DMS79 treated with DMSO at 0.1 percent for 48 hours (cell line): ENCODE measurements at regions not wholly inside any gene's neighbourhood (a gene's known extent, or its start where the extent isn't known, plus 50 kb on each side); places are given as distances from the start of the nearest gene placed in this dataset.
"Not testable (repeated sequence)": the region's sequence is repeated elsewhere in the genome, so short reads cannot be mapped to it uniquely, and the experiment has no call there.

Experiments
- DNase-seq: peaks from one replicate; lab custom pipeline; 2025; lab: John Stamatoyannopoulos, UW

DNA sequence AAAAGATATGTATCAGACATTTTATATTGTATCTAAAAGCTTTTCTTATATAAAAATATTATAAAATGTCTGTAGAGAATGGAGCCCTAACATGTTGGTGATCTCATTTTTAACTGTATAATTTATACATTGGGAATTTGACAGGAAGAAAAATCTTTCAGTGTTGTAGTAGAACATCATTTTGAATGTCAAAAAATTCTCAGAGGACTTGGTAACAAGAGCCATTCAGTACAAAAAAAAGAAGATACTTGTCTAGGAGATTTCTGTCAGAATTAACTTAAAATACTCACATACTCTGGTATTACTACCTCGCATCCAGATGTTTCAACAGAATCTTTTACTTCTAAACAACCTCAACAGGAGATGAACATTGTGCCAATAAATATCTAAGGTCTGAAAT is 1277.9 kb downstream of the ROBO2 start:
- DNase-seq, result no peak

GRCh38 chr3:78322780-78323179 is 1282.9 kb downstream of the ROBO2 start:
- no peak for DNase-seq

DNA sequence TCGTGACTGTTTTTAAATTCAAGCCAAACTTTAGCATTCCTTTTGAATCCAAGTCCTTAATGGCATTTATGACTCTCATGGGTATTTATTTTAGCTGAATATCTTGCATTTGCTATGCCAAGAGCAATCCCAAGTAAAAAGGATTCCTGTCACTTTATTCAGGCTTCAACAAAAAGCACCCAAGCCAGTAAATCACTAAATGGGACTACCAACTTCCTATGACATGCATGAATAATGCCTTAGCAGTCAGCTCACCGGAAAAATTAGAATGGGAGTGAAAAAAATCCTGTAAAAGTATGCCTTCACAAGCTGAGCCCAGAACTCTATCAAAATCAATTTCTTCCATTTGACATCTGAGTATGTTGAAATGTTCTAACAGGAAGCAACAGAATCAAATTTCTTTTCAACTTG is 1297.9 kb downstream of the ROBO2 start:
- no peak for DNase-seq

- DNase-seq, result no peak
These were observed 1298.5 kb downstream of the ROBO2 start for GRCh38 chr3:78338405-78338804.

- DNase-seq, result no peak
These were observed 1303.3 kb downstream of the ROBO2 start for GRCh38 chr3:78343221-78343620.

- not testable (repeated sequence) for DNase-seq
These were observed 1304.4 kb downstream of the ROBO2 start for GRCh38 chr3:78344267-78344666.

DNA sequence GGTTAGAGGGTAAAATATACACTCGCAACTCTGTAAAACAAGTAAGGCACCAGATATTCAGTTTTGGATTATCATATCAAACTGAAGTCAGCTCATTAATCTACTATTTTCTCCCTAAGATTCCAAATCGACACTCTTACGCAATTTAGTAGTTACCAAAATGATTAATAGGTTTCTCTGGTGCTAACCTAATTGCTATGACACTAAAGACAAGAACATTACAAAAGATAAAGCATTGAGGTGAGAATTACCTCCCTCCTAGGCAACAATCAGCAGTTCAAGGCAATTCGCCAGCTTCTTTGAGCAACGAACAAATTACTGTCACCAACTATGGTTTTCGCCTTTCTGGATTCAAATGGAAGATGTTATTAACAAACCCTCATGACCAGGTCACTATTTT is 1305.0 kb downstream of the ROBO2 start:
- DNase-seq, result no peak

GRCh38 chr3:78347176-78347575 is 1307.3 kb downstream of the ROBO2 start:
- DNase-seq, result no peak

GRCh38 chr3:78348664-78349063 is 1308.8 kb downstream of the ROBO2 start:
- DNase-seq, result no peak

DNA sequence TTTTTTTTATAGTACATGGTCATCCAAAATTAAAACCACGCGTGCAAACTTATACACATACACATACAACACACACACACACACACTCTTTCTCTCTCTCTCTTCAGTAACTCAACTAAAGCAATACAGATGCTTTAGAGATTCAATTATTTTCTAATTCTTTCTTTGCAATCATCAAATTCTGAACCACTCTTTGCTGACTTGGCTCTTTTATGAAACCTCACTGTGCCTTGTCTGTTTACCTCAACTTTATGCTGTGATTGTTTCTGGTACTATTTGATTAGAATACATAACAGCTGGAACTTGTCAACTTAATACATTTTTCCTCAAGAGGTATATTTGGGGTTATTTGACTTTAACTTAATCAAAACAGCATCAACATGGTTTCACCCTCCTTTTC is 1309.7 kb downstream of the ROBO2 start:
- no peak for DNase-seq

- DNase-seq, result no peak
These were observed 1311.4 kb downstream of the ROBO2 start for GRCh38 chr3:78351334-78351733.

- no peak for DNase-seq
These were observed 1313.3 kb downstream of the ROBO2 start for GRCh38 chr3:78353231-78353630.

DNA sequence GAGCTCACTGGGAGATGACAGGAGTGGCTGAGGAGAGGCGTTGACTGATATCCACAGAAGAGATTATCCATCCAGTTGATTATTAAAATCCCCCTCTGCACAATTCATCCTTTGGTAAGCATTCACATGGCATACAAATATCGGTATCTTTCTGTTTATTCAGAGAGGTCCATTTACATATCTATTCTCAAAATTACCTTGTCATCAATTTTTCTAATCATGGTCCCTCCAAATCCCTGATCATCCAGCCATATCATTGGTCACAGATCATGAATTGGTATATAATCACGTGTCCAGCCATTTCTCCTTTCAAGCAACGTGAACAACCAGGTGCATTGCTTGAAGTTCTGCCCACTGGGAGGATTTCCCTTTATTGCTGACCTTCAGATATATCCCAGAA is 1321.0 kb downstream of the ROBO2 start:
- no peak for DNase-seq

GRCh38 chr3:78368636-78369345 is 1328.9 kb downstream of the ROBO2 start:
- no peak for DNase-seq

DNA sequence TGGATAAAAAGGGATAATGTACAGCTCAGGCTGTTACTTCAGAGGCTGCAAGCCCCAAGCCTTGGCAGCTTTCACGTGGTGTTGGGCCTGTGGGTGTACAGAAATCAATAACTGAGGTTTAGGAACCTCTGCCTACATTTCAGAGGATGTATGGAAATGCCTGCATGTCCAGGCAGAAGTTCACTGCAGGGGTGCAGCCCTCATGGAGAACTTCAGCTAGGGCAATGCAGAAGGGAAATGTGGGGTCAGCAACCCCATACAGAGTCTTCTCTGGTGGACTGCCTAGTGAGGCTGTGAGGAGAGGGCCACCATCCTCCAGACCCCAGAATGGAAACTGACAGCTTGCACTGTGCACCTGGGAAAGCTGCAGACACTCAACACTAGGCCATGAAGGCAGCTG is 1350.3 kb downstream of the ROBO2 start:
- no peak for DNase-seq

DNA sequence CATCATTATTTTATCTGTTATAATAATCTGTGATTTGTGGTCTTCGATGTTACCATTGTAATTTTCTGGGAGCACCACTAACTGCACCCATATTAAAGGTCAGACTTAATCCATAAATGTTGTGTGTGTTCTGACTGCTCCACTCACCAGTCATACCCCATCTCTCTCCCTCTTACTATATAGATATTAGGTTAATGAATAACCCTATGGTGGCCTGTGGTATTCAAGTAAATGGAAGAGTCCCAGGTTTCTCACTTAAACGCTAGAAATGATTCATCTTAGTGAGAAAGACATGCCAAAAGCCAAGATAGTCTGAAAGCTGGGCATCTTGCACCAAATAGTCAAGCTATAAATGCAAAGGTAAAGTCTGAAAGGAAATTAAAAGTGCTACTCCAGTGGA is 1358.5 kb downstream of the ROBO2 start:
- DNase-seq, result no peak

GRCh38 chr3:78402720-78403119 is 1362.8 kb downstream of the ROBO2 start:
- peak; percentile 42 for DNase-seq

GRCh38 chr3:78405745-78406144 is 1362.1 kb downstream of the ROBO1 start:
- no peak for DNase-seq

DNA sequence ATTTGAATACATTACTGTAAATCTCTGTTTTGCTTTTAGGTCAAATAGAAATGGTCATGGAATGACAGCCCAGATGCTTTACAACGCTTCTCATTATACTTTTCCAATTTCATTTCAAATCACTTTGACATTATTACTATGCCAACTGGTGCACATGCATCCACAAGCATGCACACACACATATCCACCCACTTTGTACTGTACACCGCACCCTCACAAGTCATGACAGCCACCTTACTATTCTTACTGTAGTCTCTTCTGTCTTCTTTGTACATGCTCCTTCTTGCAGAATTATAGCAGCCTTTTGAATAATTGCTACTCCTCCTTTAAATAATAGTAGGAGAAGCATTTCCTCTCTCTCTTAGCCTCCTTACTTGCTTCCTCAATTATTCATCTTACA is 1361.4 kb downstream of the ROBO1 start:
- no peak for DNase-seq

DNA sequence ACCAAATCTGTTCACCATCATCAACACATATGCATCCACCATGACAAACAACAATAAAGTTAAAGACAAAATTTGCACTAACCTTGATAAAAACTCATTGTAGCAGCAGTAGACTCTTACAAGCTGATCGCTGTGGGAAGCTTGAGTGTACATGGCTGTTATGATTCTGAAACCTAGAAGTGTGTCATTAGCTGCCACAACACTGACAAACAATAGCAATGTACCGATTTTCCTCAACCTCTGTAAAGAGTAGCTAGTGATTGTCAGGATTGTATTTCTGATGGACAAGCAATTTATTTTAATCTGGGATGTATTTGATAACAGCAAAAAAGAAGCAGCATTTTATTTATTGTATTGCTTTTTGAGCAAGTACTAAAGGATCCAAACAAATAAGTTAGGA is 1357.7 kb downstream of the ROBO1 start:
- no peak for DNase-seq

GRCh38 chr3:78414261-78414660 is 1353.5 kb downstream of the ROBO1 start:
- peak; percentile 62 for DNase-seq

DNA sequence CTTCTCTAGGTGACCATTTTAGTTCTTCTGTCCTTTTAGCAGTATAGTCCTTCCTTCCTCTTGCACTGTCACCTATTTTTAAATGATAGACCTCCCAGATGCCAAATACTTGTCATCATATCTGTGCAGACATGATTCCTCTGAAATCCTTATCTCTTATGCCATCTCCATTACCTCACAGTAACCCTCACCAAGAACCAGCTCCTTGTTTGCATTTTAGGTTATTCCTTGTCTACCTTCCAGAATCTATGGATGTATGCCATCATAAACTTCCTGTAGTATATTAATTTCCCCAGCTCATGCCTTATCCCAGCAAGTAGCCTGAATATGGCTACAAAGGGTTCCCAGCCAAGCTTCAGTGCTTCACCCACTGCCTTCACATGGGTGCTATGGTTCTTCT is 1347.2 kb downstream of the ROBO1 start:
- no peak for DNase-seq

- no peak for DNase-seq
These were observed 1346.4 kb downstream of the ROBO1 start for GRCh38 chr3:78421247-78421966.

GRCh38 chr3:78424656-78425055 is 1343.1 kb downstream of the ROBO1 start:
- no peak for DNase-seq
